ENCODE measurements at regions not wholly inside any gene's neighbourhood (a gene's known extent, or its start where the extent isn't known, plus 50 kb on each side); places are given as distances from the start of the nearest gene placed in this dataset.

GRCh38 chr5:152337484-152337883, 67.6 kb downstream of the NMUR2 start:
- DNase-seq: no peak

GRCh38 chr5:152335461-152335860, 69.6 kb downstream of the NMUR2 start:
- no peak for DNase-seq

GRCh38 chr5:152332716-152333460, 72.2 kb downstream of the NMUR2 start:
- no peak for DNase-seq

GRCh38 chr5:152331718-152332117, 73.4 kb downstream of the NMUR2 start:
- DNase-seq: no peak

DNA sequence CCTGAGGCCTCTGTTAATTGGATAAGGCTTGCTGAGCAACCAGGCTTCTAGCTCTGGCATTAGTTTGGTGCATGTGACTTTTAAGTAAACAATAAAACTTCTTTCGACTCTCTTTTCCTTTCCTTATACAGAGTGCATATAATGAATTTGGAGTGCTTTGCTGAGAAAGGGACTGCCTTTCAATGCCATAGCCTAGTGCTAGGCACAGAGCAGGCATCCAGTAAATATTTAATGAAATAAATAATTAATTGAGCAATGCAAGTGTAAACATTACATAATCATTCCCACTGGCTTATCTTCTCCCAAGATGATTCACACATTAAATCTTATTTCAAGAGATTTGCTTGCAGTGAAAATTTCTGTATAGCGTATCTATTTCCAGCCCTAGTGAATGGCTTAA, 74.1 kb downstream of the NMUR2 start:
- DNase-seq: no peak

DNA sequence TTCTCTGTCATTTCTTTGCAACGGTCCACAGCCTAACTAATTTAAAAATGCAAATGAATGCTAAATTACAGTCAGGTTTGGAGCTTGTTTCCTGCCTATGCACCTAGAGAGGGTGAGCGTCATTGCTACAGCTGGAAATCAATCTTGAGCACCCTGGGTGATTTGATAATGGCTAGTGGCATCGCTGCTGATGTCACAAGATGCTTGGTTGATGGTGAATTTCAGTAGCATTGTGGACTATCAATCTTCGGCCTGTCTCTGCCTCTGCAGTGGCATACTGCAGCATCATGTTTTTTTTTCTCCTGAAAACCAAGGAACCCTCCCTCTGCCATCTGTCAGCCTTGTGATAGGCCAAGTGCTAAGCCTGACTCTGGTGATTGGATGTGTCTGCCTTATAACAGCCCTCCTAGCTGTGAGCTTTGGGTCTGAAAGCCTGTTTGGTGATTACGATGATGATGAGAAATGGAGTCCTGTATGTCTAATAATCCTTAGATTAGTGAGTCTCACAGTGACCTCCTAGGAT, 75.3 kb downstream of the NMUR2 start:
- no peak for DNase-seq

DNA sequence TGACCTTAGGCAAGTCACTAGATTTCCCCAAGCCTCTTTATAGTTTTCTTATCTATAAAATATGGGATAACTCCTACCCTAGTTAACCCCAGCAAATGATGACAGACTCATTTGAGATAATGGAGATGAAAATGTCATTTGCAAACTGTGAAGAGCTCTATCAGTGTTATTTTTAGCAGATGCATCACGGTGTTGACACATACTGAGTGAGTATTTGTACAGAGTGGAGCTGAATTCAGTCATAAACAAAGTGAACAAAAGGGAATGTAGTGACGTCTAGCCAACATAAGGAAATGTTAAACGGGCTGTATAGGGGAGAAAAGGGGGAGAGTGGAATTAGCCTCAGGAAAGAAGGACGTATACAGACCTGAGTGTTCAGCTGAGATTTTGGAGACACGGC, 75.9 kb downstream of the NMUR2 start:
- DNase-seq: no peak

- no peak for DNase-seq
These were observed 89.1 kb downstream of the NMUR2 start for GRCh38 chr5:152315942-152316341.

DNA sequence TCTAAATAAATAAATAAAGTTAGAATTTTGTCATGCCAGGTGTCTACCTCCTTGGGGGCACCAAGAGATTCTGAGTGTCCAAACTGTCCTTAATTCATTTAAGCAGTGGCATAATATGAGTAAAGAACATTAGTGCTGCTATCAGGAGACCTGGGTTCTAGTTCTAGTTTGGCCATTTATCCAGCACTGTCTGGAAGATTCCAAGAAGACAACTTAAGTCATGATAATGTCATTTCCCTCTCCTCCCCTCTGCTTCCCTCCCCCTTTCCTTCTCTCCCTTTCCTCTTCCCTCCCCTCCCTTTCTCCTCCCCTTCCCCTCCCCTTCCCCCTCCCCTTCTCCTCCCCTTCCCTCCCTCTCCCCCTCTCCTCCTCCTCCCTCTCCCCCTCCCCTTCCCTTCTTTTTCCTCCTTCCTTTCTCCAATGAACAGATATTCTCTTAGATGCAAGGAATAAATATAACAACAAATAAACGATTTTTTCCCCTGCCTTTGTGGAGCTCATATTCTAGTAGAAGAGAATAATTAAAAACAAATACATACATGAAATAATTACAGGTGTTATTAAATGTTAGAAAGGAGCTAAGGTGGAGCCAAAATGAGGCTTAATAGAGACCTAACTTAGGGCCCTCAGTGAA, 90.8 kb downstream of the NMUR2 start:
- no peak for DNase-seq

DNA sequence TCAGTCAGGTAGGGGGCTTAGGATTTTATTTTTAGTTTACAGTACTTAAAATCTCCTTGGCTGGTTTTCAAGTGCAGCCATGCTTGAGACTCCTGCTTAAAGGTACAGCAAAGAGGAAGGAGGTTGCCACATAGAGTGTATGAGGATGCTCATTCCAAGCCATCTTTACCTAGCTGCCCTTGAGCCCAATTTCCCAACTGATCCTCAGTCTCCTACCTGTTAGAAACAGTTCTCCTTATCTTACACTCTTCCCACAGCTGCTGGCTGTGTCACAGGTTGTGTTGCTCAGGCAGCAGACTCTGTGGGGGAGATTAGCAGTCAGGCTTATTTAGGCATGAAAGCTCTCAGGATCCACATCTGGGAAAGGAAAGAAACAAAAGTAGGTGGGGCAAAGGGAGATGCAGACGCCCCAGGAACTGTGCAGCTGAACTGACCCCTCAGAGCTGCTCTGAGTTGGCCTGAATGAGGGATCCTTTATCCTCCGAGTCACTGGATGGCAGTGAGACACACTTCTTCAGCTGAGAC, 95.1 kb downstream of the NMUR2 start:
- DNase-seq: no peak

DNA sequence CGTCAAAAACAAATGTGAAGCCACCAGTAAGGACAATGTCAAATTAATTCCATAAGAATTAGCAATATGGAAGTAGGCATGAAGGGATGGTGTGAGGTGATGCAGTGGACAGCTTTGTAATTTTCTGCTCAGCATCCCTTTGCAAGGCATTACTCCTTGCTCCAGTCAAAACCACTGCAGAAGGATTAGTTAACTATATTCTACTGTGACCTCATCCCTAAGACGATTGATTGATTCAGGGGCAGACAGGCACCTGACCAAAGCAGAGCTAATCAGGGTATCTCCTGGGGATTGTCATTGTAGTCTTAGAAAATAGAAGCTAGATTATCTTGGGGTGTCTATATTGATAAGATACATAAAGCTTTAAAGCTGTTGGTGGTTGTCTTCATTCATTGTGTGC, 98.7 kb downstream of the NMUR2 start:
- no peak for DNase-seq

GRCh38 chr5:152305525-152305924, 99.6 kb downstream of the NMUR2 start:
- no peak for DNase-seq

- no peak for DNase-seq
These were observed 101.2 kb downstream of the NMUR2 start for GRCh38 chr5:152303841-152304240.

- DNase-seq: no peak
These were observed 107.2 kb downstream of the NMUR2 start for GRCh38 chr5:152297866-152298265.

GRCh38 chr5:152293189-152293588, 111.9 kb downstream of the NMUR2 start:
- no peak for DNase-seq

DNA sequence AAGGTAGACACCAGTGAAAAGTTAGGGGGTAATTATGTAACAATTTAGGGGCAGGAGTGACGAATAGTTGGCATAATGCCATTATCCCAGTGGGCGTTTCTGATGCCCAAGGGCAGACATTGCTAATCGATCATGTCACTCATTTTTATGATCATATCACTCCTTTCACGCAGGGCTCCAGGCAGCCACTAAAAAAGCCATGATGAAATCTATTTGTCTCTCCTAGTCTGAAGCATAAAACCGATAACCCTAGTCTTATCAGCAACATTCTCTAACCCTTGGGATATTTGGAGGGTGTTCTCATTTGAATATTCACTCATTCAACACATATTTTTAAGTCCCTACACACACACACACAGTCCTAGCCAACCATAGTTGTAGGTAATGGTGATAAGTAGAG, 114.9 kb downstream of the NMUR2 start:
- DNase-seq: no peak

DNA sequence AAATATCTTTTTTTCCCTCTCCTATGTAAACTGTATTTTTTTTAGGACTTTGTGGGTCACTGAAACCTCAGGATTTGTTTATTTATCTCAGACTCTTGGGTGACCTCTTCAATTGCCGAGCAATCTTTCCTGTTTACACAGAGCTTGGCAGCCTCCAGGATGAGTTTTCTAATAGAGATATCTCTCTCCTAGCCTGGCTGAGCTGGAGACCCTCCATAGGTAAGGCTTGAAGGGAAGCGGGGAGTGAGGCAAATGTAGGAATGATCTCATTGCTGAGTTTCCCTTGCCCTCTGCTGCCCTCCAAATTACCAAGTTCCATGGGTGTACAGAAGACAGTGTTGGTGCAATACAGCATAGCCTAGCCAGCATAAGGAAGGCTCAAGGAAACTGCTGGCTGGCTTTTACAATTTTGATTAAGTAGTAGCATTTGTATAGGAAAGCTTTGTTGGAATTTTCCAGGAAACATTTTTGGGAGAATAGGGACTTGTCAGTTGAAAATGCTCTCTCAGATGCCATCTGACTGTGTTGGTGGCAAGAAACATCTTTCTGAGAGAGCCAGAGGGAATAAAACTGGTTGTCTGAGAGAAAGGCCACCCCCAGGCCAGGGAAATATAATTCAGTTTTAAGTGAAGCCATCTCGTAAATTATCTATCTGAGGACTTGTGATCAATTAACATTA, 116.0 kb downstream of the NMUR2 start:
- DNase-seq: no peak

DNA sequence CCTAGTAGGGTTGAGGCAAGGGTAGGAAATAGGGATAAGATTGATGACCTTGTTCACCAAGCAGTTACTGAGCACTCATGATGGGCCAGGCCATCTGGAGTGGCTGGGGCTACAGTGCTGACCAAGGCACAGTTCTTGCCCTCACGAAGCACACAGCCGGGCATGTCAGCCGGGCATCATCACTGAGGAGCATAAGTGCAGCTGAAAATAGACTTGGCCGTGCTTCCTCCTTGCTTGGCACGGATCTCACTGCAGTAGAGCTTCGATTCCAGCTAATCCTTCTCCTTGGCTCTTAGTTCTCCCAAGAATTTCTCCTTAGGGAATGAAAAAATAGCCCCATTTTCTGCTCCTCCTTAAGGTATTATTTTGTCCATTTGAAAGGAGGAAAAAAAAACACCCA, 116.6 kb downstream of the NMUR2 start:
- DNase-seq: no peak

DNA sequence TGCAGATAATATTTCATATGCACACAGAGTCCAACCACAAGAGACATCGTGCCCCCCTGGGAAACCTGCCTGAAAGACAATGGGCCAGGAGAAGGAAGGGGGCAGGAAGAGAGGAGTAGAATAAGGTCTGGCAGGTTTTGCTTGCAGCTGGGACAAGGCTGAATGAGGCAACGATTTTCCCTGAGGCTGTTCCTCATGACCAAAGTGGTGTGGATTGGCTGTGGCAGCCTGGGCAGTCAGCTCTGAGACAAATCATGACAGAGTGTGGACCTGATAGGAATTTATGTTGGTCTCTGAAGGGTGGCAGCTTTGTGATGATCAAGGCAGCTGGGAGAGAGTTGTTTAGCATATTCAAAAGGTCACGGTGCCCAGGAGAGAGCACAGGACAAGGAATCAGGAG, 119.3 kb downstream of the NMUR2 start:
- no peak for DNase-seq

DNA sequence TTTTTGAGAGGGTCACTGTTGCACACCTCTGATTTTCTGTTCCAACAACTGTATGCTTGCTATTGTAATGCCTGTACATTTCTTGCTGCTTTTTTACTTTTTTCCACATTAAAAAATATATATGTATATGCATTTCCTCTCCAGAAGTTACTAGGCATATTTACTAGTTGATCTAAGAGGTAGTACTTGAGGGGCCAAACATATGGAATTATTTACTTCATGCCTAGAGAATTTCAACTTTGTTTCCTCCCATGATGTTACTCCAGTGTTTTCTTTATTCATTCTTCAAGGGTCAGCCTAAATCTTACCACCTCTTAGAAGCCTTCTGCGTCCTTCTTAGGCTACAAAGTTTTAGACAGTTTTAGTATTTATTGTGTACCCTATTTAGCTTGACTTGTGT, 122.7 kb downstream of the NMUR2 start:
- no peak for DNase-seq

GRCh38 chr5:152277936-152278335, 127.1 kb downstream of the NMUR2 start:
- DNase-seq: no peak

DNA sequence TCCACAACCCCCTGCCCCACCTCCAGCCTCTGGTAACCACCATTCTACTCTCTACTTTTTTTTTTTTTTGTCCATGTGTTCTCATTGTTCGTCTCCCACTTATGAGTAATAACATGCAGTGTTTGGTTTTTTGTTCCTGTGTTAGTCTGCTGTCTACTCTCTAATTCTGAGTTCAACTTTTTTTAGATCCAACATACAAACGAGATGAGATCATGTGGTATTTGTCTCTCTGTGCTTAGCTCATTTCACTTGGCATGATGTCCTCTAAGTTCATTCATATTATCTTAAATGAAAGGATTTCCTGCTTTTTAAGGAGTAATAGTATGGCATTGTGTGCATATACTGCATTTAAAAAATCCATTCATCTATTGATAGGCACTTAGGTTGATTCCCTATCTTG, 130.9 kb downstream of the NMUR2 start:
- no peak for DNase-seq

DNA sequence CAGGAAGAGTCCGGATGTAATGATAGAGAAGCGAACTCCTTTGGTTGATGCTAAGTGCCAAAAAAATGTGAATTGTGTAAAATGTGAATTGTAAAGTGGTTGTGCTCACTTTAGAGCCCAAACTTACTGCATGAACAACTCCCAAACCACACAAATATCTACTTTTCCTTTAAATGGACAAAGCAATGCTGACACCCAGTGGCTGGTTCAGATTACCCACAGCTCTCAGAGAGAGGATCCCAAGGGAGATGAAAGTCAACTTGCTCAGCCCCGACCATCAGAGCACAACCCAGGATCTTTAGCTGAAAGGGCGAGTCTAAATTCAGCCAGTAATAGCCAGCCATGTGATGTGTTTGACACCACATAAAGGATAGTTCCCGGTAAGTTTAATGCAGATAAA, 133.7 kb downstream of the NMUR2 start:
- DNase-seq: no peak

- no peak for DNase-seq
These were observed 135.0 kb downstream of the NMUR2 start for GRCh38 chr5:152270096-152270495.

Data from activated CD4-positive, alpha-beta T cell treated with anti-CD3 and anti-CD28 coated beads, Interleukin-2, amount 50 U/mL, for 4 hours (primary cell).